H1 (cell line): ENCODE measurements at regions not wholly inside any gene's neighbourhood (a gene's known extent, or its start where the extent isn't known, plus 50 kb on each side); places are given as distances from the start of the nearest gene placed in this dataset.

Source experiments
- CTCF ChIA-PET: fragments of 300-600 bp; sonication (Branson Sonifier 250); formaldehyde crosslinking; loops from one replicate; lab custom pipeline; 2021; ENCODE audit not compliant: partially characterized antibody; lab: Charles Lee
- POLR2A ChIA-PET: fragments of 300-600 bp; sonication (Branson Sonifier 250); formaldehyde crosslinking; loops from one replicate; lab custom pipeline; 2021; ENCODE audit warnings: inconsistent platforms; ENCODE audit not compliant: partially characterized antibody; lab: Charles Lee
- DNase-seq, 2 experiments: peaks; one replicate each; pipeline versions ENCODE4 v3.0.0 to v3.0.0-alpha.2; 2010 to 2022; ENCODE audit warnings: low spot score in 2 of 2, low read depth in 1 of 2, mixed read lengths in 1 of 2
- FAIRE-seq: peaks from 2 replicates; lab custom pipeline; 2011; peaks lifted over from hg19 to GRCh38; lab: Jason Lieb, UNC
- H2AFZ ChIP-seq: 2 replicates; pipeline ENCODE4 v1.8.1; 2012; ENCODE audit warnings: low read length, inconsistent platforms
- H2AK5ac ChIP-seq: 2 replicates; pipeline ENCODE4 v1.6.1; 2013; ENCODE audit warnings: low read depth, low read length
- H2BK120ac ChIP-seq: replicated peaks from 2 replicates; pipeline ENCODE3; 2013; ENCODE audit warnings: low read depth, low read length, inconsistent platforms
- H2BK12ac ChIP-seq: 2 replicates; pipeline ENCODE4 v1.6.1; 2013; ENCODE audit warnings: low read depth, low read length
- H2BK15ac ChIP-seq: 2 replicates; pipeline ENCODE4 v1.6.1; 2013; ENCODE audit warnings: low read length
- H2BK20ac ChIP-seq: 2 replicates; pipeline ENCODE4 v1.6.1; 2013; ENCODE audit warnings: low read length
- H2BK5ac ChIP-seq: 2 replicates; pipeline ENCODE4 v1.6.1; 2013; ENCODE audit warnings: low read depth, low read length
- H3K14ac ChIP-seq: 2 replicates; pipeline ENCODE4 v1.6.1; 2013; ENCODE audit warnings: inconsistent platforms; ENCODE audit not compliant: insufficient read length
- H3K18ac ChIP-seq: 2 replicates; pipeline ENCODE4 v1.6.1; 2013; ENCODE audit warnings: low read length; ENCODE audit errors: extremely low read depth
- H3K23ac ChIP-seq: 2 replicates; pipeline ENCODE4 v1.6.1; 2013; ENCODE audit warnings: inconsistent platforms; ENCODE audit not compliant: insufficient read length
- H3K23me2 ChIP-seq: 2 replicates; pipeline ENCODE4 v1.6.1; 2013; ENCODE audit warnings: low read depth, low read length
- H3K27ac ChIP-seq: 2 replicates; pipeline ENCODE4 v1.6.1; 2011; ENCODE audit warnings: low read depth, low read length, inconsistent platforms
- H3K27me3 ChIP-seq, 4 experiments: replicated peaks in 1 of 4; 1 replicate in 1 of 4; 2 replicates in 3 of 4; pipeline versions ENCODE4 v1.6.1 to v1.8.1; 2011 to 2013; ENCODE audit warnings: low read length in 3 of 4, mild to moderate bottlenecking in 3 of 4, inconsistent platforms in 2 of 4, mixed read lengths in 2 of 4, moderate library complexity in 1 of 4; ENCODE audit not compliant: control insufficient read depth in 3 of 4, insufficient read depth in 3 of 4; ENCODE audit errors: extremely low read depth in 1 of 4
- H3K36me3 ChIP-seq, 4 experiments: 2 replicates each; pipeline versions ENCODE4 v1.6.1 to v1.8.1; 2011 to 2013; ENCODE audit warnings: mild to moderate bottlenecking in 4 of 4, low read length in 3 of 4, moderate library complexity in 2 of 4, control low read depth in 1 of 4, inconsistent platforms in 1 of 4; ENCODE audit not compliant: insufficient read depth in 4 of 4, control insufficient read depth in 2 of 4
- H3K4ac ChIP-seq: replicated peaks from 2 replicates; pipeline ENCODE3; 2013; ENCODE audit warnings: low read length, low read depth, mixed read lengths, inconsistent platforms; ENCODE audit not compliant: insufficient read length
- H3K4me1 ChIP-seq, 4 experiments: replicated peaks in 1 of 4; 1 replicate in 1 of 4; 2 replicates in 3 of 4; pipeline versions ENCODE4 v1.6.1 to v1.8.1; 2011 to 2013; ENCODE audit warnings: low read length in 3 of 4, inconsistent platforms in 2 of 4, mixed read lengths in 1 of 4; ENCODE audit not compliant: insufficient read depth in 4 of 4, control insufficient read depth in 3 of 4
- H3K4me2 ChIP-seq, 2 experiments: 2 replicates each; pipeline versions ENCODE4 v1.6.1 to v1.8.1; 2011 to 2013; ENCODE audit warnings: low read depth in 2 of 2, low read length in 2 of 2, control low read depth in 1 of 2, inconsistent platforms in 1 of 2, mild to moderate bottlenecking in 1 of 2; ENCODE audit not compliant: insufficient read depth in 1 of 2
- H3K4me3 ChIP-seq, 4 experiments: fragments of 200-600, 300-600 bp in 1 of 4; sonication (generic), shearing (Covaris generic), sonication (Bioruptor Twin) in 1 of 4; 2 replicates each; pipeline versions ENCODE4 v1.5.1 to v1.8.1; 2011 to 2016; ENCODE audit warnings: low read length in 4 of 4, low read depth in 3 of 4, control low read depth in 2 of 4, inconsistent platforms in 2 of 4, mild to moderate bottlenecking in 2 of 4, mixed read lengths in 1 of 4, moderate library complexity in 1 of 4; ENCODE audit not compliant: insufficient read depth in 2 of 4; ENCODE audit errors: extremely low read depth in 1 of 4
- H3K56ac ChIP-seq: replicated peaks from 2 replicates; pipeline ENCODE3; 2013; ENCODE audit warnings: low read depth, mild to moderate bottlenecking, mixed read lengths, low read length, inconsistent platforms; ENCODE audit not compliant: insufficient read length
- H3K79me1 ChIP-seq: 2 replicates; pipeline ENCODE4 v1.6.1; 2013; ENCODE audit warnings: low read depth, low read length, control low read depth
- H3K79me2 ChIP-seq, 2 experiments: 2 replicates each; pipeline versions ENCODE4 v1.6.1 to v1.8.1; 2012 to 2013; ENCODE audit warnings: low read length in 2 of 2, mild to moderate bottlenecking in 2 of 2, inconsistent platforms in 1 of 2; ENCODE audit not compliant: insufficient read depth in 2 of 2, control insufficient read depth in 1 of 2
- H3K9ac ChIP-seq, 4 experiments: replicated peaks in 1 of 4; 1 replicate in 1 of 4; 2 replicates in 3 of 4; pipeline versions ENCODE4 v1.6.1 to v1.8.1; 2011 to 2013; ENCODE audit warnings: low read depth in 3 of 4, low read length in 3 of 4, control low read depth in 2 of 4, mild to moderate bottlenecking in 2 of 4, moderate library complexity in 2 of 4, inconsistent platforms in 1 of 4; ENCODE audit errors: extremely low read depth in 1 of 4
- H3K9me3 ChIP-seq, 2 experiments: 2 replicates each; pipeline versions ENCODE4 v1.6.1 to v1.8.1; 2012 to 2013; ENCODE audit warnings: mild to moderate bottlenecking in 2 of 2, moderate library complexity in 2 of 2, control low read depth in 1 of 2, inconsistent platforms in 1 of 2, low read depth in 1 of 2, low read length in 1 of 2, mixed read lengths in 1 of 2; ENCODE audit not compliant: insufficient read depth in 2 of 2
- H4K20me1 ChIP-seq, 2 experiments: replicated peaks in 1 of 2; 2 replicates each; pipeline versions ENCODE3 to v1.8.1; 2011 to 2013; ENCODE audit warnings: inconsistent platforms in 2 of 2, low read length in 2 of 2, mild to moderate bottlenecking in 1 of 2; ENCODE audit not compliant: insufficient read depth in 2 of 2, control insufficient read depth in 1 of 2
- H4K5ac ChIP-seq: 2 replicates; pipeline ENCODE4 v1.6.1; 2013; ENCODE audit warnings: low read length, low read depth, mixed read lengths, inconsistent platforms; ENCODE audit not compliant: insufficient read length
- H4K8ac ChIP-seq: 2 replicates; pipeline ENCODE4 v1.8.0; 2013; ENCODE audit warnings: mild to moderate bottlenecking, moderate library complexity, low read length, inconsistent platforms; ENCODE audit not compliant: insufficient read depth; ENCODE audit errors: extremely low read depth
- H4K91ac ChIP-seq: replicated peaks from 2 replicates; pipeline ENCODE3; 2013; ENCODE audit warnings: low read length, mixed read lengths, inconsistent platforms; ENCODE audit not compliant: insufficient read length
- BACH1 ChIP-seq: IDR thresholded peaks from 2 replicates; pipeline ENCODE4 v1.6.1; 2012; ENCODE audit warnings: low read length, improper control_type of control experiment
- CBX8 ChIP-seq: fragments of 300-800, 300-1000 bp; sonication (generic); IDR thresholded peaks from 2 replicates; pipeline ENCODE4 v1.7.1; 2016; ENCODE audit warnings: low read depth, low read length, borderline replicate concordance
- CEBPB ChIP-seq: IDR thresholded peaks from 2 replicates; pipeline ENCODE4 v1.6.1; 2012; ENCODE audit warnings: low read depth, low read length
- EGR1 ChIP-seq: IDR thresholded peaks from 2 replicates; pipeline ENCODE4 v1.6.1; 2011; ENCODE audit warnings: low read depth, low read length, borderline replicate concordance
- PHF8 ChIP-seq: fragments of 200-600 bp; sonication (generic); conservative IDR thresholded peaks from 2 replicates; pipeline ENCODE4 v1.7.1; 2012; ENCODE audit warnings: low read depth, mild to moderate bottlenecking, inconsistent platforms, low read length, moderate library complexity
- POLR2A ChIP-seq, 2 experiments: IDR thresholded peaks; 1 replicate in 1 of 2; 2 replicates in 1 of 2; pipeline ENCODE4 v1.6.1; 2011; ENCODE audit warnings: low read depth in 2 of 2, low read length in 2 of 2, mild to moderate bottlenecking in 2 of 2; ENCODE audit errors: control extremely low read depth in 1 of 2
- RBBP5 ChIP-seq: IDR thresholded peaks from 2 replicates; pipeline ENCODE4 v1.7.1; 2012; ENCODE audit warnings: low read depth, mild to moderate bottlenecking, inconsistent platforms, low read length, moderate library complexity, borderline replicate concordance
- SIN3A ChIP-seq, 2 experiments: IDR thresholded peaks in 1 of 2; conservative IDR thresholded peaks in 1 of 2; 2 replicates each; pipeline ENCODE4 v1.6.1; 2011 to 2012; ENCODE audit warnings: low read length in 2 of 2, improper control_type of control experiment in 1 of 2, low read depth in 1 of 2, mild to moderate bottlenecking in 1 of 2
- SIRT6 ChIP-seq: IDR thresholded peaks from one replicate; pipeline ENCODE4 v1.7.1; 2012; ENCODE audit warnings: low read length, inconsistent platforms
- SP1 ChIP-seq: IDR thresholded peaks from 2 replicates; pipeline ENCODE4 v1.6.1; 2011; ENCODE audit warnings: low read depth, low read length
- SRF ChIP-seq: IDR thresholded peaks from 2 replicates; pipeline ENCODE4 v1.6.1; 2011; ENCODE audit warnings: mild to moderate bottlenecking, low read depth, low read length, moderate library complexity
- TAF1 ChIP-seq: IDR thresholded peaks from 2 replicates; pipeline ENCODE4 v1.6.1; 2011; ENCODE audit warnings: mild to moderate bottlenecking, low read depth, low read length
- TEAD4 ChIP-seq: IDR thresholded peaks from 2 replicates; pipeline ENCODE4 v1.6.1; 2012; ENCODE audit warnings: low read depth, low read length, inconsistent platforms, mixed read lengths
- ZNF274 ChIP-seq: IDR thresholded peaks from 2 replicates; pipeline ENCODE4 v1.7.0; 2012; ENCODE audit warnings: low read length, borderline replicate concordance; ENCODE audit errors: extremely low read depth
- WGBS, 2 experiments: shearing (Covaris generic) in 1 of 2; methylation state at CpG; one replicate each; pipeline versions ENCODE4 v1.1.6 to v1.1.7; 2013 to 2015; ENCODE audit warnings: low lambda C conversion rate in 2 of 2, mixed read lengths in 2 of 2, inconsistent platforms in 1 of 2, low coverage in 1 of 2, missing lambda C conversion rate in 1 of 2; ENCODE audit not compliant: insufficient replicate concordance in 2 of 2, insufficient coverage in 1 of 2, insufficient read length in 1 of 2; ENCODE audit errors: extremely low coverage in 1 of 2, missing lambda C conversion rate in 1 of 2; 5-methylcytosine and 5-hydroxymethylcytosine counted together

GRCh38 chr18:7360606-7361170 is 129.8 kb downstream of the LRRC30 start:
- Histone ChIP-seq H2BK15ac (no peak overlapping the region), H3K27ac (no peak overlapping the region), H4K8ac (no peak overlapping the region), H2BK20ac (no peak overlapping the region), H3K4me2 (no peak overlapping the region), H3K23me2 (no peaks in the 10 kb centered on the region; the same call in 1 of the 2 replicates), H4K20me1 (no peaks in the 10 kb centered on the region), H4K5ac (no peak overlapping the region), H3K23ac (no peak overlapping the region), H3K4me3 (no peak overlapping the region), H3K56ac (no peak overlapping the region), H2BK12ac (no peak overlapping the region), H3K9ac (no peak overlapping the region), H2AK5ac (no peak overlapping the region), H4K91ac (no peak overlapping the region), H3K4me1 (no peaks in the 10 kb centered on the region), H3K18ac (no peak overlapping the region), H3K79me1 (no peaks in the 10 kb centered on the region), H3K14ac (no peak overlapping the region), H3K9me3 (no peaks in the 10 kb centered on the region), H2BK120ac (no peak overlapping the region), H3K36me3 (no peaks in the 10 kb centered on the region), H3K4ac (no peak overlapping the region), H2AFZ (no peak overlapping the region), H3K79me2 (no peaks in the 10 kb centered on the region), H3K27me3 (no peaks in the 10 kb centered on the region), H2BK5ac (no peak overlapping the region)
- TF ChIP-seq SIRT6 (no peak), PHF8 (no peak), ZNF274 (no peak), EGR1 (no peak), SRF (no peak), SIN3A (conservative IDR thresholded peaks at IDR 0.05 in 1 of 2, IDR thresholded peaks at IDR 0.05 in 1 of 2; ENCODE audit: low read depth in 1 of 2, low read length in 2 of 2) (no peak), BACH1 (no peak), TAF1 (no peak), RBBP5 (no peak), CEBPB (no peak), CBX8 (no peak), SP1 (no peak), POLR2A (IDR thresholded peaks at IDR 0.05; ENCODE audit: control extremely low read depth in 1 of 2, low read depth in 2 of 2, low read length in 2 of 2) (no peak), TEAD4 (no peak)
- DNase-seq (no peak), FAIRE-seq (no peak)
- ChIA-PET POLR2A (no interaction called here), CTCF (interaction anchor here (0.5 to 1.9 kb wide), 6 partner anchors 12 to 1147 kb away, joined by 3 to 7 read pairs (median 4); no protein-coding TSS in a partner anchor)
- 92% methylated on average over 15 of the region's 23 CpGs; no CpG with 5 or more reads in 1 of the 2 experiments for WGBS, 2 experiments
